A673 (cell line): ENCODE measurements at regions not wholly inside any gene's neighbourhood (a gene's known extent, or its start where the extent isn't known, plus 50 kb on each side); places are given as distances from the start of the nearest gene placed in this dataset.

Experiments
- CTCF ChIP-seq: fragments of 300-800, 200-600 bp; sonication (generic); conservative IDR thresholded peaks from 2 replicates; pipeline ENCODE4 v1.5.1; 2017; ENCODE audit warnings: low read depth, mild to moderate bottlenecking, antibody characterized with exemption, low read length, moderate library complexity, mixed read lengths
- EZH2 ChIP-seq: fragments of 200-600 bp; sonication (generic); IDR thresholded peaks from 2 replicates; pipeline ENCODE4 v1.6.1; 2017; ENCODE audit warnings: borderline replicate concordance, low read depth, mild to moderate bottlenecking, mixed read lengths, antibody characterized with exemption, low read length; ENCODE audit not compliant: poor library complexity, severe bottlenecking

- TF ChIP-seq CTCF, result no peak
- TF ChIP-seq EZH2, result no peak
Measured at GRCh38 chr10:3887885-3888476, 103.0 kb upstream of the KLF6 start.
